ENCODE measurements at regions not wholly inside any gene's neighbourhood (a gene's known extent, or its start where the extent isn't known, plus 50 kb on each side); places are given as distances from the start of the nearest gene placed in this dataset.
A peak's percentile ranks its signal among the peaks of the same experiment; 100 is the strongest.
"Not testable (repeated sequence)": the region's sequence is repeated elsewhere in the genome, so short reads cannot be mapped to it uniquely, and the experiment has no call there.

GRCh38 chrX:115357326-115358120, 68.0 kb downstream of the LUZP4 start:
- no peak overlapping the region for H3K4me3 ChIP-seq (ENCODE audit: low read depth, low read length)

GRCh38 chrX:115359508-115359907, 70.0 kb downstream of the LUZP4 start:
- not testable (repeated sequence) for H3K27ac ChIP-seq (ENCODE audit: low read depth, low read length); H3K4me1 ChIP-seq (ENCODE audit: control insufficient read depth, insufficient read depth, low read length); H3K9me3 ChIP-seq (ENCODE audit: control insufficient read depth, insufficient read depth, low read length); DNase-seq (ENCODE audit: low read depth in 4 of 6, low spot score in 6 of 6); H3K27me3 ChIP-seq (ENCODE audit: control insufficient read depth, insufficient read depth, low read length); H3K36me3 ChIP-seq (ENCODE audit: control insufficient read depth, insufficient read depth, low read length); H3K4me3 ChIP-seq (ENCODE audit: low read depth, low read length)
- no CpG with 5 or more reads among the region's 7 CpGs for WGBS (ENCODE audit: insufficient coverage)

More at GRCh38 chrX:115357326-115358120, 68.0 kb downstream of the LUZP4 start:
- Histone ChIP-seq H3K4me1 (ENCODE audit: control insufficient read depth, insufficient read depth, low read length) (no peaks in the 10 kb centered on the region), H3K36me3 (ENCODE audit: control insufficient read depth, insufficient read depth, low read length) (no peaks in the 10 kb centered on the region), H3K27me3 (ENCODE audit: control insufficient read depth, insufficient read depth, low read length) (peaks cover 12% of the 10 kb centered on the region), H3K9me3 (ENCODE audit: control insufficient read depth, insufficient read depth, low read length) (no peaks in the 10 kb centered on the region), H3K27ac (ENCODE audit: low read depth, low read length) (no peak overlapping the region)
- peak in 1 of 6 donors; percentile 54 for DNase-seq (ENCODE audit: low read depth in 4 of 6, low spot score in 6 of 6)
- no CpG with 5 or more reads among the region's 3 CpGs for WGBS (ENCODE audit: insufficient coverage)

GRCh38 chrX:115360220-115360781, 70.8 kb downstream of the LUZP4 start:
- 71% methylated on average over 1 of the region's 2 CpGs for WGBS (ENCODE audit: insufficient coverage)

GRCh38 chrX:115362334-115363095, 73.0 kb downstream of the LUZP4 start:
- Histone ChIP-seq H3K9me3 (ENCODE audit: control insufficient read depth, insufficient read depth, low read length) (no peaks in the 10 kb centered on the region), H3K4me3 (ENCODE audit: low read depth, low read length) (no peak overlapping the region), H3K4me1 (ENCODE audit: control insufficient read depth, insufficient read depth, low read length) (no peaks in the 10 kb centered on the region), H3K36me3 (ENCODE audit: control insufficient read depth, insufficient read depth, low read length) (no peaks in the 10 kb centered on the region), H3K27ac (ENCODE audit: low read depth, low read length) (no peak overlapping the region), H3K27me3 (ENCODE audit: control insufficient read depth, insufficient read depth, low read length) (peaks cover 18% of the 10 kb centered on the region)
- no peak for DNase-seq (ENCODE audit: low read depth in 4 of 6, low spot score in 6 of 6)
- WGBS (ENCODE audit: insufficient coverage): 92% methylated on average over 11 of the region's 18 CpGs

More at GRCh38 chrX:115360220-115360781, 70.8 kb downstream of the LUZP4 start:
- no peak overlapping the region for H3K4me3 ChIP-seq (ENCODE audit: low read depth, low read length)
- DNase-seq (ENCODE audit: low read depth in 4 of 6, low spot score in 6 of 6): no peak
- H3K27me3 ChIP-seq (ENCODE audit: control insufficient read depth, insufficient read depth, low read length): peaks cover 11% of the 10 kb centered on the region
- no peaks in the 10 kb centered on the region for H3K36me3 ChIP-seq (ENCODE audit: control insufficient read depth, insufficient read depth, low read length)
- no peaks in the 10 kb centered on the region for H3K9me3 ChIP-seq (ENCODE audit: control insufficient read depth, insufficient read depth, low read length)
- no peaks in the 10 kb centered on the region for H3K4me1 ChIP-seq (ENCODE audit: control insufficient read depth, insufficient read depth, low read length)
- H3K27ac ChIP-seq (ENCODE audit: low read depth, low read length): no peak overlapping the region

GRCh38 chrX:115363372-115363771, 73.9 kb downstream of the LUZP4 start:
- Histone ChIP-seq H3K9me3 (ENCODE audit: control insufficient read depth, insufficient read depth, low read length) (no peaks in the 10 kb centered on the region), H3K27me3 (ENCODE audit: control insufficient read depth, insufficient read depth, low read length) (peaks cover 18% of the 10 kb centered on the region), H3K36me3 (ENCODE audit: control insufficient read depth, insufficient read depth, low read length) (no peaks in the 10 kb centered on the region), H3K27ac (ENCODE audit: low read depth, low read length) (no peak overlapping the region), H3K4me3 (ENCODE audit: low read depth, low read length) (no peak overlapping the region), H3K4me1 (ENCODE audit: control insufficient read depth, insufficient read depth, low read length) (no peaks in the 10 kb centered on the region)
- peak in 1 of 6 donors; percentile 27 for DNase-seq (ENCODE audit: low read depth in 4 of 6, low spot score in 6 of 6)
- no CpG with 5 or more reads among the region's 2 CpGs for WGBS (ENCODE audit: insufficient coverage)

- Histone ChIP-seq H3K27ac (ENCODE audit: low read depth, low read length) (no peak overlapping the region), H3K27me3 (ENCODE audit: control insufficient read depth, insufficient read depth, low read length) (peaks cover 18% of the 10 kb centered on the region), H3K4me3 (ENCODE audit: low read depth, low read length) (no peak overlapping the region), H3K4me1 (ENCODE audit: control insufficient read depth, insufficient read depth, low read length) (no peaks in the 10 kb centered on the region), H3K36me3 (ENCODE audit: control insufficient read depth, insufficient read depth, low read length) (no peaks in the 10 kb centered on the region), H3K9me3 (ENCODE audit: control insufficient read depth, insufficient read depth, low read length) (no peaks in the 10 kb centered on the region)
- 100% methylated on average over 2 of the region's 2 CpGs for WGBS (ENCODE audit: insufficient coverage)
- no peak for DNase-seq (ENCODE audit: low read depth in 4 of 6, low spot score in 6 of 6)
These were observed 74.4 kb downstream of the LUZP4 start for GRCh38 chrX:115363897-115364296.

- H3K27ac ChIP-seq (ENCODE audit: low read depth, low read length): no peak overlapping the region
- H3K9me3 ChIP-seq (ENCODE audit: control insufficient read depth, insufficient read depth, low read length): no peaks in the 10 kb centered on the region
- H3K36me3 ChIP-seq (ENCODE audit: control insufficient read depth, insufficient read depth, low read length): no peaks in the 10 kb centered on the region
- H3K4me1 ChIP-seq (ENCODE audit: control insufficient read depth, insufficient read depth, low read length): no peaks in the 10 kb centered on the region
- H3K4me3 ChIP-seq (ENCODE audit: low read depth, low read length): no peak overlapping the region
- H3K27me3 ChIP-seq (ENCODE audit: control insufficient read depth, insufficient read depth, low read length): peaks cover 18% of the 10 kb centered on the region
- no peak for DNase-seq (ENCODE audit: low read depth in 4 of 6, low spot score in 6 of 6)
These were observed 75.2 kb downstream of the LUZP4 start for GRCh38 chrX:115364670-115365069.

GRCh38 chrX:115366535-115366934, 77.0 kb downstream of the LUZP4 start:
- Histone ChIP-seq H3K27ac (ENCODE audit: low read depth, low read length) (no peak overlapping the region), H3K36me3 (ENCODE audit: control insufficient read depth, insufficient read depth, low read length) (no peaks in the 10 kb centered on the region), H3K4me3 (ENCODE audit: low read depth, low read length) (no peak overlapping the region), H3K9me3 (ENCODE audit: control insufficient read depth, insufficient read depth, low read length) (no peaks in the 10 kb centered on the region), H3K27me3 (ENCODE audit: control insufficient read depth, insufficient read depth, low read length) (peaks cover 17% of the 10 kb centered on the region), H3K4me1 (ENCODE audit: control insufficient read depth, insufficient read depth, low read length) (no peaks in the 10 kb centered on the region)
- WGBS (ENCODE audit: insufficient coverage): no CpG with 5 or more reads among the region's 1 CpG
- no peak for DNase-seq (ENCODE audit: low read depth in 4 of 6, low spot score in 6 of 6)

- no peak for DNase-seq (ENCODE audit: low read depth in 4 of 6, low spot score in 6 of 6)
- H3K36me3 ChIP-seq (ENCODE audit: control insufficient read depth, insufficient read depth, low read length): no peaks in the 10 kb centered on the region
- WGBS (ENCODE audit: insufficient coverage): 35% methylated on average over 5 of the region's 6 CpGs
- H3K27me3 ChIP-seq (ENCODE audit: control insufficient read depth, insufficient read depth, low read length): peaks cover 19% of the 10 kb centered on the region
- H3K9me3 ChIP-seq (ENCODE audit: control insufficient read depth, insufficient read depth, low read length): no peaks in the 10 kb centered on the region
- H3K4me3 ChIP-seq (ENCODE audit: low read depth, low read length): no peak overlapping the region
- H3K4me1 ChIP-seq (ENCODE audit: control insufficient read depth, insufficient read depth, low read length): no peaks in the 10 kb centered on the region
- no peak overlapping the region for H3K27ac ChIP-seq (ENCODE audit: low read depth, low read length)
These were observed 77.9 kb downstream of the LUZP4 start for GRCh38 chrX:115367455-115367854.

Measured in spinal cord (tissue), 9 donors.